ENCODE measurements at regions not wholly inside any gene's neighbourhood (a gene's known extent, or its start where the extent isn't known, plus 50 kb on each side); places are given as distances from the start of the nearest gene placed in this dataset.

DNA sequence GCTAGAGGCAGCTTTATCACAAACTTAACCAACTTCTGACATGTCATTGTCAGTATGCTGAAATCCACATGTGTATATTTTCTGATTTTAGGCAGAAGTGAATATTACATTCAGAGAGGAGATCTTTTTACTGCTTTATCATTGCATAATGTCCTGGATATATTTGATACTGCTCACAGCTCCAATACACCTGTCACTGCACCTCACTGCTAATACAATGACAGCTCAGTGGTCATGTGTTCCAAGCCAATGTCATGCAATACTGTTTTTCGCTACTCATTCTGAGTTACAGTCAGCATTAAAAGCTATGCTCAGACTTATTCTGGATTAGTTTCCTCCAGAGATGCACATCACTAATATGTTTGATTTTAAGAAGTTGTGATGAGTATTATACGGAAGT, 1604.6 kb downstream of the HACE1 start:
- Mint-ChIP-seq H3K4me1 (ENCODE audit: unreplicated experiment) (no peaks in the 10 kb centered on the region), H3K27me3 (no peaks in the 10 kb centered on the region), H3K4me3 (no peak overlapping the region), H3K27ac (no peak overlapping the region), H3K9me3 (no peaks in the 10 kb centered on the region), H3K36me3 (no peaks in the 10 kb centered on the region)
- no peak for TF ChIP-seq CTCF (conservative IDR thresholded peaks at IDR 0.05)
- no peak for DNase-seq (ENCODE audit: extremely low spot score, unreplicated experiment)

- Mint-ChIP-seq H3K4me3 (no peak overlapping the region), H3K27me3 (no peaks in the 10 kb centered on the region), H3K36me3 (no peaks in the 10 kb centered on the region), H3K4me1 (ENCODE audit: unreplicated experiment) (no peaks in the 10 kb centered on the region), H3K9me3 (no peaks in the 10 kb centered on the region), H3K27ac (no peak overlapping the region)
- TF ChIP-seq CTCF (conservative IDR thresholded peaks at IDR 0.05), result no peak
- no peak for DNase-seq (ENCODE audit: extremely low spot score, unreplicated experiment)
These were observed 1622.8 kb downstream of the HACE1 start for GRCh38 chr6:103236923-103237322.

DNA sequence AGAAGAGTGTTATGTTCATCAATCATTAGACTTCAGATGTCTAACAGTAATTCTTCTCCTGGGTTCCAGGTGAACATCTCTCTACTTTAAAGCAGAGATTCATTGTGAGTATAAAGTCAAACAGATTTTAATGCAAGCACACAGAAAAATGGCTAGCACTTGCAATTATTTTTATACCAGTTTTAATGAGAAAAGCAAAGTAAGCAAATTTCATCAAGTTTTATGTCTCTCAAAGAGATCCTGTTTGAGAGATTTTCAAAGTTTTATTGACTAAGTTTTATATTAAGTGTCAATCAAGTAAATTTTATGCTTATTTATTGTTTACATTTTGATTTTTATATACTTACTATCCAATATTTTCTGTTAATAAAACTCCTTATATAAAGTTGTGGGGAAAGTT, 1628.5 kb downstream of the HACE1 start:
- no peaks in the 10 kb centered on the region for H3K4me1 Mint-ChIP-seq (ENCODE audit: unreplicated experiment)
- no peak for TF ChIP-seq CTCF (conservative IDR thresholded peaks at IDR 0.05)
- no peaks in the 10 kb centered on the region for H3K27me3 Mint-ChIP-seq

GRCh38 chr6:103215847-103216246, 1643.9 kb downstream of the HACE1 start:
- no peaks in the 10 kb centered on the region for H3K4me1 Mint-ChIP-seq (ENCODE audit: unreplicated experiment)
- TF ChIP-seq CTCF (conservative IDR thresholded peaks at IDR 0.05), result no peak
- H3K27ac Mint-ChIP-seq, result no peak overlapping the region
- no peak overlapping the region for H3K4me3 Mint-ChIP-seq
- H3K27me3 Mint-ChIP-seq, result no peaks in the 10 kb centered on the region
- no peaks in the 10 kb centered on the region for H3K9me3 Mint-ChIP-seq
- H3K36me3 Mint-ChIP-seq, result no peaks in the 10 kb centered on the region
- no peak for DNase-seq (ENCODE audit: extremely low spot score, unreplicated experiment)

More for the DNA sequence above, 1628.5 kb downstream of the HACE1 start:
- H3K9me3 Mint-ChIP-seq, result peaks cover 5% of the 10 kb centered on the region
- DNase-seq (ENCODE audit: extremely low spot score, unreplicated experiment), result no peak
- no peaks in the 10 kb centered on the region for H3K36me3 Mint-ChIP-seq
- H3K4me3 Mint-ChIP-seq, result no peak overlapping the region
- H3K27ac Mint-ChIP-seq, result no peak overlapping the region

GRCh38 chr6:103210686-103211085, 1649.0 kb downstream of the HACE1 start:
- no peaks in the 10 kb centered on the region for H3K9me3 Mint-ChIP-seq
- DNase-seq (ENCODE audit: extremely low spot score, unreplicated experiment), result no peak
- H3K27me3 Mint-ChIP-seq, result no peaks in the 10 kb centered on the region

More at GRCh38 chr6:103210686-103211085, 1649.0 kb downstream of the HACE1 start:
- Mint-ChIP-seq H3K36me3 (no peaks in the 10 kb centered on the region), H3K4me3 (no peak overlapping the region), H3K4me1 (ENCODE audit: unreplicated experiment) (no peaks in the 10 kb centered on the region), H3K27ac (no peak overlapping the region)
- TF ChIP-seq CTCF (conservative IDR thresholded peaks at IDR 0.05), result no peak

Data from type B pancreatic cell (in vitro differentiated cells).